ENCODE measurements at regions not wholly inside any gene's neighbourhood (a gene's known extent, or its start where the extent isn't known, plus 50 kb on each side); places are given as distances from the start of the nearest gene placed in this dataset.

DNA sequence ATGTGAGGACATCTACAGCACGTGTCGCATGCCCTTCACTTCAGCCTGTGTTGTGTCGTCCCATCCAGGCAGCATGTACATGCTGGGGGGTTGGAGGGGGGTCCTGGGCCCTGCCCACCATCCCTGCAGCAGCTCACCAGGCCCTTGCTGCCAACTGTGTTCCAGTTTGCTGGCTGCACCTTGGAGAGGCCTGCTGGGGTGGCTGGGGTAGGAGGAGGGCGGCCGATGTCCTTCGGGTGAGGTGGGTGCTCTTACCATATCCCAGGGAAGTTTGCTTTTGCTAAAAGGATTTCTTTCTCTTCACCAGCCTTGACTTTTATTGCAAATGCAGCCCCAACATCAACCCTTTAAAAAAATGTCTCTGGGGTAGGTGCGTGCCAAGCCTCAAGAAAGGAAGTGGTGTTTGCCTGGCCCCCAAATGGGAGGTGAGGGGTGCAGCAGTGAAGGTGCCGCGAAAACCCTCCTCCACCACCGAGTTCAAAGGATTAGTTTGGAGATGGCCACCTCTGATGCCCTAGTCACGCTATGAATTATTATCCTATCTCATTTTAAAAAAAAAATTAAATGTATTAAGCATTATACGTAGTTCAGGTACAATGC, 165.8 kb upstream of the KLF6 start:
- DNase-seq (ENCODE audit: low spot score) = no peak
- in situ Hi-C loops (cut with HindIII; ENCODE audit: low sequenced_read_pairs) = no loop called here

GRCh38 chr10:3949711-3950110, 164.7 kb upstream of the KLF6 start:
- in situ Hi-C loops (cut with HindIII; ENCODE audit: low sequenced_read_pairs) = no loop called here
- no peak for DNase-seq (ENCODE audit: low spot score)

DNA sequence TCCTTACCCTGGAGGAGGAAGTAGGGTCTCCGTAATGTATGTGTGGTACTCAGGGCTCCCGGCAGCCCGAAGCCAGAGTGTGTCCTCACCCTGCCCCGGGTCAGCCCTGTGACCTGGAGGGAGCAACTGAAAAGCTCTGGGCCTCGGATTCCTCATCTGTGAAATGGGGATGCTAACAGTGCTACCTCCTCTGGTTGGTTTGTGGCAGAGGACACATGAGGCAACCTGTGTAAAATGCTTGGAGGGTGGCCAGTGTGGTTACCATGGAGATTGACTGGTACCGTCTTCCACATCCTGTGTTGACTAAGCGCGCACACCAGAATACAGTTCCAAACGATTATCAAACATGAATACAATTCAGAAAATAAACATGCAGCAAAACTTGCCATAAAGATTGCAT, 163.8 kb upstream of the KLF6 start:
- DNase-seq (ENCODE audit: low spot score) = no peak

GRCh38 chr10:3946234-3947229, 161.5 kb upstream of the KLF6 start:
- in situ Hi-C loops (cut with HindIII; ENCODE audit: low sequenced_read_pairs) = no loop called here
- no peak for DNase-seq (ENCODE audit: low spot score)

More for the DNA sequence above, 163.8 kb upstream of the KLF6 start:
- in situ Hi-C loops (cut with HindIII; ENCODE audit: low sequenced_read_pairs) = no loop called here

DNA sequence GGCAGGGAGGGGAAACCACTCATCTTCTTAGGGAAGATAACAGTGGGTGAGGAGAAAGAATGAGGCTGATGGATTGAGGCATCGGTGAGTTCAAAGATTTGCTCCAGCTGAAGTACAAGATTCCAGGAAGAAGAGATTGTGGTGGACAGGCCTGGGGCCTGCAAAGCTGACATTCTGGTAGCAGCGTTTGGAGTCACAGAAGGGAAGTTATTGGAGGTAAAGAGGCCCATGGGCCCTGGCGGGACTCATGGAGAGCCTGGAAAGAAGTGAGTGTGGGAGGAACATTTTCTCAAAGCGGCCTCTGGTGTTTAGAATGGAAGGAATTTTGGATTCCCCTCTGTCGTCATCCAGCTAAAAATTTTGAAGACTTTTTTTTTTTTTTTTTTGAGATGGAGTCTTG, 160.0 kb upstream of the KLF6 start:
- in situ Hi-C loops (cut with HindIII; ENCODE audit: low sequenced_read_pairs) = no loop called here

DNA sequence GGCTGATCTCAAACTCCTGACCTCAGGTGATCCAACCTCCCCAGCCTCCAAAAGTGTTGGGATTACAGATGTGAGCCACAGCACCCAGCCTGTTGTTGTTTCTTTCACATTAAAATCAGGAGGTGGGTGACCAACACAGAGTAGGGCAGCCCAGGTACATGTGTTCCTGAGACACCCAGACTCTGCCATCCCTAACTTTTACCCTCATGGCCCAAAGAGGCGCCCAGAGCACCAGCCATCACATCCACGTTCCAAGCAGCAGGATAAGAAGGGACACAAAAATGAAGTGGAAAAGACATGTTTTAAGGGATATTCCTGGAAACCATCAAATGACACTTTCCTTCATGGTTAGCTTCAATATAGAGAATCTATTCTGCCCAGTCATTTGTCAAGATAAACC, 159.6 kb upstream of the KLF6 start:
- DNase-seq (ENCODE audit: low spot score) = no peak
- in situ Hi-C loops (cut with HindIII; ENCODE audit: low sequenced_read_pairs) = no loop called here

More for the DNA sequence above, 160.0 kb upstream of the KLF6 start:
- DNase-seq (ENCODE audit: low spot score) = no peak

GRCh38 chr10:3943695-3944257, 158.8 kb upstream of the KLF6 start:
- DNase-seq (ENCODE audit: low spot score) = no peak
- in situ Hi-C loops (cut with HindIII; ENCODE audit: low sequenced_read_pairs) = no loop called here

- in situ Hi-C loops (cut with HindIII; ENCODE audit: low sequenced_read_pairs) = no loop called here
Observed at GRCh38 chr10:3942937-3943489, 158.0 kb upstream of the KLF6 start.

DNA sequence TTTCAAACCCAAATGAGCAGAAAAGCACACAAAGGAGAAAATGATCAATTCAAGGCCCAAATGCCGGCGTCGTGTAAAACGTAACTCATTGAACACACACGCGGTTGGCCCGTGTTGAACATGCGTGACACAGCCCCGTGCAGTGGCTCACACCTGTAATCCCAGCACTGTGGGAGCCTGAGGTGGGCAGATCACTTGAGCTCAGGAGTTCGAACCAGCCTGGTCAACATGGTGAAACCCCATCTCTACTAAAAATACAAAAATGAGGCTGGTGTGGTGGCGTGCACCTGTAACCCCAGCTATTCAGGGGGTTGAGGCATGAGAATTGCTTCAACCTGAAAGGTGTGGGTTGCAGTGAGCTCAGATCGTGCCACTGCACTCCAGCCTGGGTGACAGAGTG, 156.7 kb upstream of the KLF6 start:
- in situ Hi-C loops (cut with HindIII; ENCODE audit: low sequenced_read_pairs) = no loop called here

More at GRCh38 chr10:3942937-3943489, 158.0 kb upstream of the KLF6 start:
- DNase-seq (ENCODE audit: low spot score) = no peak

DNA sequence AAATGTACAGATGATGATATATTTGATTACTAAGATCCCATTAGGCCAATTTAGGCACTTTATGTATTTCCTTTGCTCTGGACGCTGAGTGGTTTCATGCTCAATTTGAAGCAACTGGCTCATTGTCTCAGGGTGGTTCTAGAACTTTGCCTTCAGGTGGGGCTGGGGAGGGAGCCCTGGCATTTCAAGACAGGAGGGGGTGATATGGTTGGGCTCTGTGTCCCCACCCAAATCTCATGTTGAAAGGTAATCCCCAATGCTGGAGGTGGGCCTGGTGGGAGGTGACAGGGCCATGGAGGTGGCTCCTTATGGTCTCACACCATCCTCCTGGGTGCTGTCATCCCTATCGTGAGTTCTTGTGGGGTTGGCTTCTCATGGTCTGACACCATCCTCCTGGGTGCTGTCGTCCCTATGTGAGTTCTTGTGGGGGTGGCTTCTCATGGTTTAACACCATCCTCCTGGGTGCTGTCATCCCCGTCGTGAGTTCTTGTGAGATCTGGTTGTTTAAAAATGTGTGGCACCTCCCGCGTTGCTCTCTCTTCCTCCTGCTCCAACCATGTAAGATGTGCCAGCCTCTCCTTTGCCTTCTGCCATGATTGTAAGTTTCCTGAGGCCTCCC, 151.5 kb upstream of the KLF6 start:
- in situ Hi-C loops (cut with HindIII; ENCODE audit: low sequenced_read_pairs) = no loop called here
- DNase-seq (ENCODE audit: low spot score) = no peak

More for the DNA sequence above, 156.7 kb upstream of the KLF6 start:
- DNase-seq (ENCODE audit: low spot score) = no peak

DNA sequence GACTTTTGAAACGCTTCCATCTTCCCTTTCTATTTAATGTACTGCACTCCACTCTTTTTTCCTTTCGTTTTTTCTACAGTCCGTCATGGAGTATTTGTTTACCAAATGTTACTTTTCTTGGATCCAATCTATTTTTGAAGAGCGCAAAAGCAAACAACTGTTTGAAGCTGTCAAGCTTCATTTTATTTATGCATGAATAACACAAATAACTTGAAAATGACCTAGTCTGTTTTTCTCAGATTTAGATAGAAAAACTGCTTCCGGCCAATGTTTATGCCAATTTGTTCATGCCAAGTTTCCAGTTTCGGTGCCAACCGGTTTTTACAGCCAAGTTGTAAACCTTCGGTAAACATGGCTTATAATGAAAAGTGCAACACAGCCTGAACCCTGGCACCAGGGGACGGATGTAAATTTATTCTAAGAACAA, 150.9 kb upstream of the KLF6 start:
- peak; percentile 18 for DNase-seq (ENCODE audit: low spot score)
- in situ Hi-C loops (cut with HindIII; ENCODE audit: low sequenced_read_pairs) = no loop called here

GRCh38 chr10:3935141-3935540, 150.1 kb upstream of the KLF6 start:
- DNase-seq (ENCODE audit: low spot score) = no peak
- in situ Hi-C loops (cut with HindIII; ENCODE audit: low sequenced_read_pairs) = no loop called here

GRCh38 chr10:3933733-3934132, 148.7 kb upstream of the KLF6 start:
- in situ Hi-C loops (cut with HindIII; ENCODE audit: low sequenced_read_pairs) = no loop called here
- no peak for DNase-seq (ENCODE audit: low spot score)

- DNase-seq (ENCODE audit: low spot score) = no peak
- in situ Hi-C loops (cut with HindIII; ENCODE audit: low sequenced_read_pairs) = no loop called here
Observed at GRCh38 chr10:3932597-3933375, 147.8 kb upstream of the KLF6 start.

DNA sequence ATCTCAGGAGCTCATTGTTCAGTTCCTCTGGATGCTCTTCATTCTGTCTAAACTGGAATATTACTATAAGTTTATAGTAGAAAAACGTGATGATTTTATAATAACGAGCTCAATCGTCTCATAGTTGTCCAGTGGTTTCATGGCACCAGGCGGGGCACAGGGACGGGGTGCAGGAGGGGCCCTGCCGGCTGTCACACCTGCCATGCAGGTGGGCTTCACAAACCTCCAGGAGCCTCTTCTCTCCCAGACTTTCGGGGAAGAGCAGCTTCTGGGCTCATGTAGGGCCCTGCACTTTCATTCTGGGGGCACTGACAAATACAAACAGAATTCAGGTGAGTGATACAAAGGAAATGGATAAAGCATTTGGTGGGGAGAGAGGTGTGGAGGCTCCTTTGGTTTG, 146.9 kb upstream of the KLF6 start:
- in situ Hi-C loops (cut with HindIII; ENCODE audit: low sequenced_read_pairs) = no loop called here
- DNase-seq (ENCODE audit: low spot score) = no peak

GRCh38 chr10:3931224-3931623, 146.2 kb upstream of the KLF6 start:
- in situ Hi-C loops (cut with HindIII; ENCODE audit: low sequenced_read_pairs) = no loop called here
- no peak for DNase-seq (ENCODE audit: low spot score)

DNA sequence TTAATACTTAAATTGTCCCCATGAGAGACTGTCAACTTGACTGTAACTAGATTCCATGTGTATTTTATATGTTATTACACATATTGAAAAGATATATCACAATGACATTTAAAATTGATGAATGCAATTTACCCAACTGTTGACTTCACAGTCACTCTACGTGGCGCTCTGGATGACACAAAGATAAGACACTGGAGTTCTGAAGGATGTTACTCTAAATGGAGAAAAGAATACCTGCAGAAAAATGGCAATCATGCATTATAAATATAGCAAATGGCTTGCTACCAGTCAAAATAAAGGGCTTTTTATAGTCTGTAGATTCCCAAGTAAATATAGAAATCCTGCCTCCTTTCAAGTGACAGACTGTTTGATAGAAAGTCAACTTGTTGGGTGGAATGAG, 143.6 kb upstream of the KLF6 start:
- in situ Hi-C loops (cut with HindIII; ENCODE audit: low sequenced_read_pairs) = no loop called here
- no peak for DNase-seq (ENCODE audit: low spot score)

DNA sequence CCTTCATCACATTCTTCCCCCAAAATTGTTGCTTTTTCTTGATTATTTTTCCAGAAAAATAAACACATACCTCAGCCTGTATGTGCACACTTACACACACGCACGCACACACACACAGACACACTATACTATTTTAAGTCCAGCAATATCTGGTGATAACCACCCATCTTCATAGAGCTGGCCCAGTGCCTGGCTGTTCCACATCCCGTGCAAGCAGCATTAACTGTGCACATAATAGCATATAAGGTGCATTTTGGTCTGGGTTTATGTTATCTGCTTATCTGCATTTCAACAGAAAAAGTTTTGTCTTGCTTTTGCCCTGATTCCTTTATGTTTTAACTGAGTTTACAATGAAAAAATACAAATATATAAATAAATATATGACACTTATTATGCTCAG, 143.1 kb upstream of the KLF6 start:
- in situ Hi-C loops (cut with HindIII; ENCODE audit: low sequenced_read_pairs) = no loop called here
- DNase-seq (ENCODE audit: low spot score) = no peak

All from G401 (cell line).